ENCODE measurements at regions not wholly inside any gene's neighbourhood (a gene's known extent, or its start where the extent isn't known, plus 50 kb on each side); places are given as distances from the start of the nearest gene placed in this dataset.

DNA sequence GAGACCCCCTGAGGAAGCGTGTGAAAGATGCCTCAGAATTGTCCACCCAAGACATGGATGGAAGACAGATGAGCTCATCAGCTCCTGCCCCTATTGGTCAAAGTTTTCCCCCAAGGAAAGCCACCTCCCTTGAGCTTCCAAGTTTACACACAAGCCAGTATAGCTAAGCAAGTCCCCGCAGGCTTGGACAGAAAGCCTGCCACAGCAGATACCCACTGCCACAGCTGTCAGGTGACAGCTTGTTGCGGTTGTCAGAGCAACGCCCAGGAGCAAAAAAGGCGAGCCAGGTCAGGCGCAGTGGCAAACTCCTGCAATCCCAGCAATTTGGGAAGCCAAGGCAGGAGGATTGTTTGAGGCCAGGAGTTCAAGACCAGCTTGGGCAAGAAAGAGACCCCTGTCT lies 60.9 kb upstream of the IFNAR2 start:
- TF ChIP-seq, protein P1, sequence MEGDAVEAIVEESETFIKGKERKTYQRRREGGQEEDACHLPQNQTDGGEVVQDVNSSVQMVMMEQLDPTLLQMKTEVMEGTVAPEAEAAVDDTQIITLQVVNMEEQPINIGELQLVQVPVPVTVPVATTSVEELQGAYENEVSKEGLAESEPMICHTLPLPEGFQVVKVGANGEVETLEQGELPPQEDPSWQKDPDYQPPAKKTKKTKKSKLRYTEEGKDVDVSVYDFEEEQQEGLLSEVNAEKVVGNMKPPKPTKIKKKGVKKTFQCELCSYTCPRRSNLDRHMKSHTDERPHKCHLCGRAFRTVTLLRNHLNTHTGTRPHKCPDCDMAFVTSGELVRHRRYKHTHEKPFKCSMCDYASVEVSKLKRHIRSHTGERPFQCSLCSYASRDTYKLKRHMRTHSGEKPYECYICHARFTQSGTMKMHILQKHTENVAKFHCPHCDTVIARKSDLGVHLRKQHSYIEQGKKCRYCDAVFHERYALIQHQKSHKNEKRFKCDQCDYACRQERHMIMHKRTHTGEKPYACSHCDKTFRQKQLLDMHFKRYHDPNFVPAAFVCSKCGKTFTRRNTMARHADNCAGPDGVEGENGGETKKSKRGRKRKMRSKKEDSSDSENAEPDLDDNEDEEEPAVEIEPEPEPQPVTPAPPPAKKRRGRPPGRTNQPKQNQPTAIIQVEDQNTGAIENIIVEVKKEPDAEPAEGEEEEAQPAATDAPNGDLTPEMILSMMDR (IDR thresholded peaks at IDR 0.05; ENCODE audit: insufficient read depth, low read length): no peak
- TF ChIP-seq, protein P2, sequence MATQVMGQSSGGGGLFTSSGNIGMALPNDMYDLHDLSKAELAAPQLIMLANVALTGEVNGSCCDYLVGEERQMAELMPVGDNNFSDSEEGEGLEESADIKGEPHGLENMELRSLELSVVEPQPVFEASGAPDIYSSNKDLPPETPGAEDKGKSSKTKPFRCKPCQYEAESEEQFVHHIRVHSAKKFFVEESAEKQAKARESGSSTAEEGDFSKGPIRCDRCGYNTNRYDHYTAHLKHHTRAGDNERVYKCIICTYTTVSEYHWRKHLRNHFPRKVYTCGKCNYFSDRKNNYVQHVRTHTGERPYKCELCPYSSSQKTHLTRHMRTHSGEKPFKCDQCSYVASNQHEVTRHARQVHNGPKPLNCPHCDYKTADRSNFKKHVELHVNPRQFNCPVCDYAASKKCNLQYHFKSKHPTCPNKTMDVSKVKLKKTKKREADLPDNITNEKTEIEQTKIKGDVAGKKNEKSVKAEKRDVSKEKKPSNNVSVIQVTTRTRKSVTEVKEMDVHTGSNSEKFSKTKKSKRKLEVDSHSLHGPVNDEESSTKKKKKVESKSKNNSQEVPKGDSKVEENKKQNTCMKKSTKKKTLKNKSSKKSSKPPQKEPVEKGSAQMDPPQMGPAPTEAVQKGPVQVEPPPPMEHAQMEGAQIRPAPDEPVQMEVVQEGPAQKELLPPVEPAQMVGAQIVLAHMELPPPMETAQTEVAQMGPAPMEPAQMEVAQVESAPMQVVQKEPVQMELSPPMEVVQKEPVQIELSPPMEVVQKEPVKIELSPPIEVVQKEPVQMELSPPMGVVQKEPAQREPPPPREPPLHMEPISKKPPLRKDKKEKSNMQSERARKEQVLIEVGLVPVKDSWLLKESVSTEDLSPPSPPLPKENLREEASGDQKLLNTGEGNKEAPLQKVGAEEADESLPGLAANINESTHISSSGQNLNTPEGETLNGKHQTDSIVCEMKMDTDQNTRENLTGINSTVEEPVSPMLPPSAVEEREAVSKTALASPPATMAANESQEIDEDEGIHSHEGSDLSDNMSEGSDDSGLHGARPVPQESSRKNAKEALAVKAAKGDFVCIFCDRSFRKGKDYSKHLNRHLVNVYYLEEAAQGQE (IDR thresholded peaks at IDR 0.05; ENCODE audit: insufficient replicate concordance, low read depth): no peak
- TF ChIP-seq GABPA (IDR thresholded peaks at IDR 0.05; ENCODE audit: low read depth) (no peak), POLR2AphosphoS5 (IDR thresholded peaks at IDR 0.05; ENCODE audit: low read depth) (no peak)

Data from HL-60 (cell line).